GM12865 (cell line): ENCODE measurements at regions not wholly inside any gene's neighbourhood (a gene's known extent, or its start where the extent isn't known, plus 50 kb on each side); places are given as distances from the start of the nearest gene placed in this dataset.

Experiments
- DNase-seq: peaks from one replicate; pipeline ENCODE4 v3.0.0; 2010; ENCODE audit warnings: low read depth
- H3K4me3 ChIP-seq: 2 replicates; pipeline ENCODE4 v1.5.1; 2011; ENCODE audit warnings: mild to moderate bottlenecking, low read depth, low read length, control low read depth
- CTCF ChIP-seq: IDR thresholded peaks from 2 replicates; pipeline ENCODE4 v1.5.1; 2011; ENCODE audit warnings: low read length, control low read depth, low read depth, inconsistent platforms; ENCODE audit not compliant: insufficient read depth; ENCODE audit errors: missing control alignments

- DNase-seq = no peak
- TF ChIP-seq CTCF = no peak
- H3K4me3 ChIP-seq = no peak overlapping the region
These were observed 222.2 kb upstream of the GPR26 start for GRCh38 chr10:123443924-123444323.

- no peak overlapping the region for H3K4me3 ChIP-seq
- DNase-seq = peak; percentile 48
- no peak for TF ChIP-seq CTCF
These were observed 220.8 kb upstream of the GPR26 start for GRCh38 chr10:123445261-123445775.

DNA sequence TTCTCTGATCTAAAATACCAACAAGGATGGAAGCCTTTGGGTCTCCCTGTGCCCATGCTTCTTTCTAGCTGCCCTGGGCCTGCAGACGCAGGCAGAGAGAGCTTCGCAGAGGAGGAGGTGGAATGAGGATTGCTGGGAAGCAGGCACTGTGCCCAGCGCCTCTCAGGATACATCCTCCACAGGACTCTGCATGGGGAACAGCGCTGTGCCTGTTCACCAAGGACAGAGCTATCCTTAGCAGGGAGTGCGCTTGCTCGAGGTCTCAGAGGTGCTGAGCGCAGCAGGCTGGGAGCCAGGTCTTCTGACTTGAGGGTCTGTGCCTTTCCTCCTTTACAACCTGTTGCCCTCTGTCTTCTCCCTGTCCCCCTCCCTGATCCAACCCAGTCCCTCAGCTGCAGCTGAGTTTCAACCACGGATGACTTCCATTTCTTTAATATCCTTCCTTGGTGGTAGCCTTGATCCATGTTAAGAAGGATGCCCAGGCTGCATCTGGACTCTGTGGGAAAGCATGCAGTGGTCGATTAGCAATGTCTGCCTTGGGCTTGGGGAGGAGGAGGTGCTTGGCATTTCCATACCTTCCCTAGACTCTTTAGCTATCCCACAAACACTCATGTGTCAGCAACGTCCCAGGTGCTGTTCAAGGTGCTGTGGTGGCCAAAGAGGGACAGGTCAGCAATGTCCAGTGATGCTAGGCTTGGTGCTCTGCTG lies 219.6 kb upstream of the GPR26 start:
- no peak for TF ChIP-seq CTCF

DNA sequence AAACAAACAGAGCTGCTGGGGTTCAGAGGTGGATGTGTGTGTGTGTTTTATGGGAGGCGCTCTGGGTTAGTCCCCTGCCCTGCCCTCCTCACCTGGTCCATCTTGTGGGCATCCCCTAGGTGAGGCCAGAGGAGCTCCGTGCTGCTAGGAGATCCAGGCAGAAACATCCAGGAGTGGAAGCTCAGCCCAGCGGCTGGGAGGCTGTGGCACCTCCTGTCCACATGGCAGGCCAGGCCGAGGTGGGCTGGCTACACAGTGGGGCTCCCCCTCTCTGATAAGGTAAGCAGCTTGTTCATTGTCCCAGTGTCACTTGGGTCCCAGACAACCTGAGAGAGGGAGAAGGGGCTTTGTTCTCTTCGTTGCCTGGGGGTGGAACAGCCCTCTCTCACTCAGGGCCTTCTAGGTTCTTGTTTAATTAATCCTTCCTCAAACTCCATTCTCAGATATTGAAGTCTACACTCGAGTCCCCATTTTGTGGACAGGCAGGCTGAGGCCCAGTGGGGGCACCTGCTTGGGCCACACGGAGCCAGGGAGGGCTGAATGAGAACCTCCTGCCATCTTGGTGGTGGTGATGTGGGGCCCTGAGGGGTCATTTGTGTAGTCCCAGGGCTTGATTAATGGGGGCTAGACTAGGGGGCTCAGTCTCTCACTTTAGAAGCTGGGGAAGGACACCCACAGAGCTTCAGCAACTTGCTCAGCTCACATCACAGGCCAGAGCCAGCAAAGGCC lies 216.8 kb upstream of the GPR26 start:
- no peak for DNase-seq
- H3K4me3 ChIP-seq = no peak overlapping the region
- TF ChIP-seq CTCF = no peak

More for the DNA sequence above, 219.6 kb upstream of the GPR26 start:
- DNase-seq = no peak
- no peak overlapping the region for H3K4me3 ChIP-seq

- DNase-seq = no peak
- H3K4me3 ChIP-seq = no peak overlapping the region
- no peak for TF ChIP-seq CTCF
These were observed 215.1 kb upstream of the GPR26 start for GRCh38 chr10:123450956-123451605.

GRCh38 chr10:123451618-123452245 lies 214.4 kb upstream of the GPR26 start:
- TF ChIP-seq CTCF = no peak
- no peak for DNase-seq
- no peak overlapping the region for H3K4me3 ChIP-seq
